ENCODE measurements at regions not wholly inside any gene's neighbourhood (a gene's known extent, or its start where the extent isn't known, plus 50 kb on each side); places are given as distances from the start of the nearest gene placed in this dataset.

GRCh38 chr4:135240796-135241195, 1039.2 kb upstream of the PABPC4L start:
- TF ChIP-seq, protein P1, sequence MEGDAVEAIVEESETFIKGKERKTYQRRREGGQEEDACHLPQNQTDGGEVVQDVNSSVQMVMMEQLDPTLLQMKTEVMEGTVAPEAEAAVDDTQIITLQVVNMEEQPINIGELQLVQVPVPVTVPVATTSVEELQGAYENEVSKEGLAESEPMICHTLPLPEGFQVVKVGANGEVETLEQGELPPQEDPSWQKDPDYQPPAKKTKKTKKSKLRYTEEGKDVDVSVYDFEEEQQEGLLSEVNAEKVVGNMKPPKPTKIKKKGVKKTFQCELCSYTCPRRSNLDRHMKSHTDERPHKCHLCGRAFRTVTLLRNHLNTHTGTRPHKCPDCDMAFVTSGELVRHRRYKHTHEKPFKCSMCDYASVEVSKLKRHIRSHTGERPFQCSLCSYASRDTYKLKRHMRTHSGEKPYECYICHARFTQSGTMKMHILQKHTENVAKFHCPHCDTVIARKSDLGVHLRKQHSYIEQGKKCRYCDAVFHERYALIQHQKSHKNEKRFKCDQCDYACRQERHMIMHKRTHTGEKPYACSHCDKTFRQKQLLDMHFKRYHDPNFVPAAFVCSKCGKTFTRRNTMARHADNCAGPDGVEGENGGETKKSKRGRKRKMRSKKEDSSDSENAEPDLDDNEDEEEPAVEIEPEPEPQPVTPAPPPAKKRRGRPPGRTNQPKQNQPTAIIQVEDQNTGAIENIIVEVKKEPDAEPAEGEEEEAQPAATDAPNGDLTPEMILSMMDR (IDR thresholded peaks at IDR 0.05; ENCODE audit: insufficient read depth, low read depth, low read length): no peak
- no peak for TF ChIP-seq EZH2 (IDR thresholded peaks at IDR 0.05; ENCODE audit: insufficient read depth, low read length)

Measured in astrocyte (in vitro differentiated cells and primary cell).